ENCODE measurements at regions not wholly inside any gene's neighbourhood (a gene's known extent, or its start where the extent isn't known, plus 50 kb on each side); places are given as distances from the start of the nearest gene placed in this dataset.

DNA sequence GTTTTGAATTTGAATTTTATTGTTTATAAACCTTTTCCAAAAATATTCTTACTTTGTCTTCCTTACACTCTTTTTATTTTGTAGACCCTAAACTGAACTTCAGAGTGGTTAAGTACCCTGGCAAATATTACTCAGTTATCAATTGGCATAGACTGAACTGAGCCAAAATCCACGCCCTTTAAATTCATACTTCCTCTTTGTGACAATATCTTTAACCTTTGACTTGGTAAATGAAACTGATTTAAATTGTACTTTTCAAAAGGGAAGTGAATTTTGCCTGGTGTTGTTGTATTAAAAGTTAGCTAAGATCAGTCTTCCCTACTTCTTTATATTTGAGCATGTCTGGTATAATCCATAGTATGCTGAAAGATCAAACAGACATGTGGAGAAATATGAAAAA is 184.3 kb upstream of the USP15 start:
- Histone ChIP-seq H3K36me3 (ENCODE audit: control insufficient read depth, insufficient read depth, low read length) (no peaks in the 10 kb centered on the region), H3K27me3 (ENCODE audit: control insufficient read depth, insufficient read depth, low read length) (no peaks in the 10 kb centered on the region), H3K4me3 (ENCODE audit: low read depth, low read length) (no peak overlapping the region)
- TF ChIP-seq, protein P1, sequence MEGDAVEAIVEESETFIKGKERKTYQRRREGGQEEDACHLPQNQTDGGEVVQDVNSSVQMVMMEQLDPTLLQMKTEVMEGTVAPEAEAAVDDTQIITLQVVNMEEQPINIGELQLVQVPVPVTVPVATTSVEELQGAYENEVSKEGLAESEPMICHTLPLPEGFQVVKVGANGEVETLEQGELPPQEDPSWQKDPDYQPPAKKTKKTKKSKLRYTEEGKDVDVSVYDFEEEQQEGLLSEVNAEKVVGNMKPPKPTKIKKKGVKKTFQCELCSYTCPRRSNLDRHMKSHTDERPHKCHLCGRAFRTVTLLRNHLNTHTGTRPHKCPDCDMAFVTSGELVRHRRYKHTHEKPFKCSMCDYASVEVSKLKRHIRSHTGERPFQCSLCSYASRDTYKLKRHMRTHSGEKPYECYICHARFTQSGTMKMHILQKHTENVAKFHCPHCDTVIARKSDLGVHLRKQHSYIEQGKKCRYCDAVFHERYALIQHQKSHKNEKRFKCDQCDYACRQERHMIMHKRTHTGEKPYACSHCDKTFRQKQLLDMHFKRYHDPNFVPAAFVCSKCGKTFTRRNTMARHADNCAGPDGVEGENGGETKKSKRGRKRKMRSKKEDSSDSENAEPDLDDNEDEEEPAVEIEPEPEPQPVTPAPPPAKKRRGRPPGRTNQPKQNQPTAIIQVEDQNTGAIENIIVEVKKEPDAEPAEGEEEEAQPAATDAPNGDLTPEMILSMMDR (IDR thresholded peaks at IDR 0.05; ENCODE audit: insufficient read depth, low read length, poor library complexity, severe bottlenecking): no peak
- no peak for DNase-seq (ENCODE audit: low read depth)

DNA sequence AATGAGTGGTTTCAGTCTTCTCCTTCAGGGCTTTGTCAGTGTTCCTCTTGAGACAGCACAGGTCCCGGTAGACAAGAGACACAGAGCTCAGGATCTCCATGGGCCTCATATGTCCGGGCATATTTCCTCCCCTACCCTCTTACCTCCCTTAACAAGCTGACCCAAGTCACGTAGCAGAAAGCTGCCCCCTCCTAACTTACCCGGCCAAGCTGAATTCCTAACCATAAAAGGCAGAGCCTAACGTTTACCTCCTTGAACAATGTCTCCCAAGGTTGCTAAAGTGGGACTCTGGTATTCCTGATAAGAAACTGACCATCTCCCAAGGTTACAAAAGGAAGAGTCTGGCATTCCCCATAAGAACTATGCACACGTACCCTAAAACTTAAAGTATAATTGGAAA is 182.2 kb upstream of the USP15 start:
- Histone ChIP-seq H3K4me3 (ENCODE audit: low read depth, low read length) (no peak overlapping the region), H3K27me3 (ENCODE audit: control insufficient read depth, insufficient read depth, low read length) (no peaks in the 10 kb centered on the region), H3K36me3 (ENCODE audit: control insufficient read depth, insufficient read depth, low read length) (no peaks in the 10 kb centered on the region)
- DNase-seq (ENCODE audit: low read depth): no peak
- TF ChIP-seq, protein P1 (IDR thresholded peaks at IDR 0.05; ENCODE audit: insufficient read depth, low read length, poor library complexity, severe bottlenecking): no peak

DNA sequence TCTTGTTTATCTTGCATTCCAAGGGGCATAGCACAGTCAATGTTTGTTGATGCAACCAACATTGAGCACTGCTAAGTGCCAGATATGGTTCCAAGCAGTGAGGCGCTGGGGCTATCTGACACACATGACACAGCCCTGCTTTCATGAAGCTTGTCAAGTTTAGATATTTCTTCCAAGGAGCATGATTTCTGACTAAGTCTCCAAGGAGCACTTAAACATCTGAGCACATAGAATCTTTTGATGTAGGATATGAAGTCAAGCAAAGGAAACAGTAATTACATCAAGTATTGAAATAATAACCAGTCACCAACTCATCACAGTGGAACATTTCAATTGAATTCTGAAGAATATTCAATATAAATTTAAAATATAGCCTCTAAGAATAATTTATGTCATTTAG is 177.8 kb upstream of the USP15 start:
- Histone ChIP-seq H3K4me3 (ENCODE audit: low read depth, low read length) (no peak overlapping the region), H3K36me3 (ENCODE audit: control insufficient read depth, insufficient read depth, low read length) (no peaks in the 10 kb centered on the region), H3K27me3 (ENCODE audit: control insufficient read depth, insufficient read depth, low read length) (no peaks in the 10 kb centered on the region)
- no peak for DNase-seq (ENCODE audit: low read depth)
- TF ChIP-seq, protein P1 (IDR thresholded peaks at IDR 0.05; ENCODE audit: insufficient read depth, low read length, poor library complexity, severe bottlenecking): no peak

DNA sequence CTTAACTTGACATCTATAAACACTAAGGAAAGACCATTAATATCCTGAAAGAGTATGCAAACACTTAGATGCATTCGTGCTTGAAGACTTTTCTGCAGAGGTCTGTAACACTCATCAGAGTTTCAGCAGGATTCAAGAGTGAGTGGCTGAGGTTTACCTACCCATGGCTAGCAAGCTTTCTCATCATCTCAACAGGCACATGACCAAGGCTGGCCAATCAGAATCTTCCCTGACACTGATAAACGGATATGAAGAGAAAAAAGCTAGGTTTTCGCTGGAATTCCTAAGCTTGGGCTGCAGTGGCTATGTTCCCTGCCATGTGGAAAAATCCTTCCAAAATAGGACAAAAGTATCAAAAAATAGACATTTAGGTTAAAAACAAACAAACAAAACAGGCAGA is 162.1 kb upstream of the USP15 start:
- no peak overlapping the region for H3K4me3 ChIP-seq (ENCODE audit: low read depth, low read length)
- no peaks in the 10 kb centered on the region for H3K27me3 ChIP-seq (ENCODE audit: control insufficient read depth, insufficient read depth, low read length)
- no peaks in the 10 kb centered on the region for H3K36me3 ChIP-seq (ENCODE audit: control insufficient read depth, insufficient read depth, low read length)
- TF ChIP-seq, protein P1 (IDR thresholded peaks at IDR 0.05; ENCODE audit: insufficient read depth, low read length, poor library complexity, severe bottlenecking): no peak
- DNase-seq (ENCODE audit: low read depth): no peak

DNA sequence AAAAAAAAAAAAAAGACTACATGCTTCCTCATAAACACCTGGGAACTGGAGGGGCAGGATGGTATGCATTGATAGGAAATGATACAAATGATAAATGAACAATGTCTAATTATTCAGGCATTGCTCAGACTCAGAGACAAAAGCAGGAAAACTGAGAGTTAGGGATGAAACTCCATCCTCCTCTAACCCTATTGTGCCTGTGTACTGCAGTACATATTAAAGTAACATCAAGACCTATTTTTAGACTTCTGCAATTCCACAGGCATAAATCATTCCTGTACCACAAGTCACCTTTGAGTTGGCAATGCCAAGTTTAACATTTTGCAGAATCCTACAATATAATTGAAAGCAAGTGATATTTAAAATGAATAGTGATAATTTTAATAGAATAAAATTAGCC is 156.5 kb upstream of the USP15 start:
- DNase-seq (ENCODE audit: low read depth): no peak
- no peaks in the 10 kb centered on the region for H3K27me3 ChIP-seq (ENCODE audit: control insufficient read depth, insufficient read depth, low read length)
- TF ChIP-seq, protein P1 (IDR thresholded peaks at IDR 0.05; ENCODE audit: insufficient read depth, low read length, poor library complexity, severe bottlenecking): no peak
- H3K4me3 ChIP-seq (ENCODE audit: low read depth, low read length): no peak overlapping the region
- no peaks in the 10 kb centered on the region for H3K36me3 ChIP-seq (ENCODE audit: control insufficient read depth, insufficient read depth, low read length)

DNA sequence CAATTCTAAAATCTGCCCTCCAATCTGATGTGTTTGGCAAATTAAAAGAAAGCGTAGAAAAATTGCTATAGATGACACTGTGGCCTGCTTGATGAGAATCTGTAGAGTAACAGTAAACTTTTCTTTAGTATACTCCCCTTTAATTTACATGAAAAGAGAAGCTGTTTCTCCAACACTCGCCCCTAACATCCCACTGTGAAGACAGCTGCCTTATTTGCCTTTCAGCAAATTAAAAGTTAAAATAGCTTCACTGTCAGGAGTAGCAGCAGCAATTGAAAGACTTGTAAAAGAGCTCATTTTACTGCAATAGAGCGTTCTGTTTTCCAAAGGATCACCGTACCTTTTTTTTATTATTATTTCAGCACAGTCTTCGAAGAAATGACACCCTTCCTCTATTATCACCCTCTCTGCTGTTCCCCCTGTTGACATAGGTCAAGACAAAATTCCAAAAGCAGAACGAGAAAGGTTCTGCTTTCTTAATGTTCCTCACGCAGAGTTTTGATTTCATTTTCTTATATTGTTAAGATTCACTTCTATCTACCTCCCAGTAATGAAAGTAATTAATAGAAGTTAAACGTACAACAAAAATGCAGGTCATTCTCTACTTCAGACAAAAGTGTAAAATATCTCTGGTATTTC is 153.5 kb upstream of the USP15 start:
- no peaks in the 10 kb centered on the region for H3K36me3 ChIP-seq (ENCODE audit: control insufficient read depth, insufficient read depth, low read length)
- no peak overlapping the region for H3K4me3 ChIP-seq (ENCODE audit: low read depth, low read length)
- H3K27me3 ChIP-seq (ENCODE audit: control insufficient read depth, insufficient read depth, low read length): no peaks in the 10 kb centered on the region
- TF ChIP-seq, protein P1 (IDR thresholded peaks at IDR 0.05; ENCODE audit: insufficient read depth, low read length, poor library complexity, severe bottlenecking): no peak
- no peak for DNase-seq (ENCODE audit: low read depth)

Data from kidney epithelial cell (primary cell).